GM12891 (cell line): ENCODE measurements at regions not wholly inside any gene's neighbourhood (a gene's known extent, or its start where the extent isn't known, plus 50 kb on each side); places are given as distances from the start of the nearest gene placed in this dataset.

Experiments used
- PAX5 ChIP-seq: IDR thresholded peaks from 2 replicates; pipeline ENCODE4 v1.6.1; 2011; ENCODE audit warnings: low read length, moderate library complexity, mild to moderate bottlenecking; ENCODE audit not compliant: insufficient read depth, severe bottlenecking
- POLR2A ChIP-seq: IDR thresholded peaks from 2 replicates; pipeline ENCODE4 v1.6.1; 2011; ENCODE audit warnings: low read depth, low read length, control low read depth
- POLR2AphosphoS5 ChIP-seq: IDR thresholded peaks from 2 replicates; pipeline ENCODE4 v1.6.1; 2011; ENCODE audit warnings: low read depth, low read length, control low read depth
- SPI1 ChIP-seq: IDR thresholded peaks from 2 replicates; pipeline ENCODE4 v1.6.1; 2011; ENCODE audit warnings: low read depth, low read length, control low read depth
- TAF1 ChIP-seq: IDR thresholded peaks from 2 replicates; pipeline ENCODE4 v1.6.1; 2011; ENCODE audit warnings: low read depth, low read length, control low read depth

GRCh38 chr5:3384531-3384930, 211.1 kb upstream of the IRX1 start:
- TF ChIP-seq POLR2A (no peak), TAF1 (no peak), POLR2AphosphoS5 (no peak), SPI1 (no peak), PAX5 (no peak)
